Stomach (tissue), 4 donors: ENCODE measurements at regions not wholly inside any gene's neighbourhood (a gene's known extent, or its start where the extent isn't known, plus 50 kb on each side); places are given as distances from the start of the nearest gene placed in this dataset.

Experiments
- CTCF ChIP-seq, 7 experiments: fragments of 450-650 bp in 4 of 7; fragments of 200-600 bp in 3 of 7; sonication (generic) in 3 of 7; IDR thresholded peaks; one replicate each; pipeline ENCODE4 v1.5.1; 2016 to 2019; ENCODE audit warnings: antibody characterized with exemption in 7 of 7, control low read depth in 2 of 7, mild to moderate bottlenecking in 1 of 7
- POLR2A ChIP-seq, 4 donors: fragments of 450-650 bp; IDR thresholded peaks; one replicate each; pipeline ENCODE4 v1.6.1; 2016; ENCODE audit warnings: antibody characterized with exemption in 4 of 4, control low read depth in 2 of 4, mild to moderate bottlenecking in 1 of 4, moderate library complexity in 1 of 4
- POLR2AphosphoS5 ChIP-seq, 3 donors: sonication (generic); formaldehyde crosslinking; IDR thresholded peaks; one replicate each; pipeline ENCODE4 v1.6.1; 2016; ENCODE audit warnings: antibody characterized with exemption in 3 of 3

- TF ChIP-seq CTCF (IDR thresholded peaks at IDR 0.05) (no peak), POLR2A (IDR thresholded peaks at IDR 0.05) (no peak), POLR2AphosphoS5 (IDR thresholded peaks at IDR 0.05) (no peak)
Measured at GRCh38 chr15:81789403-81789802, 256.4 kb downstream of the MEX3B start.
